Stomach (tissue), 8 donors: ENCODE measurements at regions not wholly inside any gene's neighbourhood (a gene's known extent, or its start where the extent isn't known, plus 50 kb on each side); places are given as distances from the start of the nearest gene placed in this dataset.

Experiments
- DNase-seq, 2 donors: peaks; one replicate each; pipeline versions ENCODE4 v3.0.0 to v3.0.0-alpha.2; 2013 to 2019
- H3K27ac ChIP-seq, 5 donors: fragments of 200-600 bp in 4 of 5; sonication (generic) in 4 of 5; one replicate each; pipeline ENCODE4 v1.5.1; 2013 to 2019; ENCODE audit warnings: mild to moderate bottlenecking in 1 of 5, moderate library complexity in 1 of 5
- H3K27me3 ChIP-seq, 3 donors: fragments of 200-600 bp; sonication (generic); one replicate each; pipeline ENCODE4 v1.5.1; 2017 to 2019; ENCODE audit warnings: mixed run types in 1 of 3
- H3K36me3 ChIP-seq, 4 donors: fragments of 200-600 bp; sonication (generic); 1 replicate in 3 of 4; 2 replicates in 1 of 4; pipeline ENCODE4 v1.5.1; 2016 to 2019
- H3K4me1 ChIP-seq, 4 donors: fragments of 200-600 bp; sonication (generic); one replicate each; pipeline ENCODE4 v1.5.1; 2016 to 2019
- H3K4me3 ChIP-seq, 4 donors: fragments of 200-600 bp; sonication (generic) in 3 of 4; one replicate each; pipeline ENCODE4 v1.5.1; 2016 to 2019; ENCODE audit warnings: mild to moderate bottlenecking in 1 of 4
- H3K9me3 ChIP-seq, 4 donors: fragments of 200-600 bp; sonication (generic); one replicate each; pipeline ENCODE4 v1.5.1; 2016 to 2019
- EP300 ChIP-seq: sonication (generic); formaldehyde crosslinking; IDR thresholded peaks from one replicate; pipeline ENCODE4 v1.6.1; 2017; ENCODE audit warnings: antibody characterized with exemption
- POLR2A ChIP-seq, 4 donors: fragments of 450-650 bp; IDR thresholded peaks; one replicate each; pipeline ENCODE4 v1.6.1; 2016; ENCODE audit warnings: antibody characterized with exemption in 4 of 4, control low read depth in 2 of 4, mild to moderate bottlenecking in 1 of 4, moderate library complexity in 1 of 4
- POLR2AphosphoS5 ChIP-seq, 3 donors: sonication (generic); formaldehyde crosslinking; IDR thresholded peaks; one replicate each; pipeline ENCODE4 v1.6.1; 2016; ENCODE audit warnings: antibody characterized with exemption in 3 of 3
- WGBS, 5 donors: extraction: QIAGEN DNeasy Blood & Tissue Kit in 3 of 5; methylation state at CpG; one replicate each; pipeline versions ENCODE4 v1.1.5 to v1.1.7; 2013 to 2018; 5-methylcytosine and 5-hydroxymethylcytosine counted together
- intact Hi-C: fragments of 100-400 bp; cut with DNase I; formaldehyde crosslinking; loops from one replicate; pipeline ENCODE4 v1.15.1; 2023; ENCODE audit warnings: low total_unique reads
- TF ChIP-seq, protein P1 (sequence below), 7 experiments: fragments of 450-650 bp in 4 of 7; fragments of 200-600 bp in 3 of 7; sonication (generic) in 3 of 7; IDR thresholded peaks; one replicate each; pipeline ENCODE4 v1.5.1; 2016 to 2019; ENCODE audit warnings: antibody characterized with exemption in 7 of 7, control low read depth in 2 of 7, mild to moderate bottlenecking in 1 of 7
- donor health status: healthy with polysubstance abuse.
- donor health status: Bipolar disorder and iron deficiency.
- donor health status: healthy.

DNA sequence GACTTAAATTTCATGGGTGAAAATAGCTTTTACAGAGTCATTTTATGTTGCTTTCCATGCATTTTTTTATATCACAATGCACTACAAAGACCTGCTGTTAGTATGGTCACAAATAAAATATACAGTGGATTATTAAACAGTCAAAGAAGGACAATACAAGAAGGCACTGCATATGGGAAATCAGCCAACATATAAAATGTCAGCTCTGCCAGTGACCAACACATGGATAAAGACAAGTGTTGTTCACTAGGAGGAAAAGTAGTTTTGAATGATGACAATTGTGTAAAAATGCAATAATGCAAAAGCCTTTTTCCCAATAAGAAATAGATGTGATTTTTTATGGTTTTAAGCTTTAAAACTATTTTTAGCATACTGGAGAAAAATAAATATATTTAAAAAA is 425.3 kb upstream of the CBLB start:
- DNase-seq, result no peak
- H3K27me3 ChIP-seq, result no peaks in the 10 kb centered on the region
- TF ChIP-seq EP300 (no peak), POLR2A (IDR thresholded peaks at IDR 0.05) (no peak), POLR2AphosphoS5 (IDR thresholded peaks at IDR 0.05) (no peak)
- TF ChIP-seq, protein P1, sequence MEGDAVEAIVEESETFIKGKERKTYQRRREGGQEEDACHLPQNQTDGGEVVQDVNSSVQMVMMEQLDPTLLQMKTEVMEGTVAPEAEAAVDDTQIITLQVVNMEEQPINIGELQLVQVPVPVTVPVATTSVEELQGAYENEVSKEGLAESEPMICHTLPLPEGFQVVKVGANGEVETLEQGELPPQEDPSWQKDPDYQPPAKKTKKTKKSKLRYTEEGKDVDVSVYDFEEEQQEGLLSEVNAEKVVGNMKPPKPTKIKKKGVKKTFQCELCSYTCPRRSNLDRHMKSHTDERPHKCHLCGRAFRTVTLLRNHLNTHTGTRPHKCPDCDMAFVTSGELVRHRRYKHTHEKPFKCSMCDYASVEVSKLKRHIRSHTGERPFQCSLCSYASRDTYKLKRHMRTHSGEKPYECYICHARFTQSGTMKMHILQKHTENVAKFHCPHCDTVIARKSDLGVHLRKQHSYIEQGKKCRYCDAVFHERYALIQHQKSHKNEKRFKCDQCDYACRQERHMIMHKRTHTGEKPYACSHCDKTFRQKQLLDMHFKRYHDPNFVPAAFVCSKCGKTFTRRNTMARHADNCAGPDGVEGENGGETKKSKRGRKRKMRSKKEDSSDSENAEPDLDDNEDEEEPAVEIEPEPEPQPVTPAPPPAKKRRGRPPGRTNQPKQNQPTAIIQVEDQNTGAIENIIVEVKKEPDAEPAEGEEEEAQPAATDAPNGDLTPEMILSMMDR (IDR thresholded peaks at IDR 0.05), result no peak
- intact Hi-C loops, result no loop called here
- no peaks in the 10 kb centered on the region for H3K9me3 ChIP-seq
- H3K27ac ChIP-seq, result no peak overlapping the region
- H3K4me1 ChIP-seq, result no peaks in the 10 kb centered on the region
- no peaks in the 10 kb centered on the region for H3K36me3 ChIP-seq
- H3K4me3 ChIP-seq, result no peak overlapping the region

DNA sequence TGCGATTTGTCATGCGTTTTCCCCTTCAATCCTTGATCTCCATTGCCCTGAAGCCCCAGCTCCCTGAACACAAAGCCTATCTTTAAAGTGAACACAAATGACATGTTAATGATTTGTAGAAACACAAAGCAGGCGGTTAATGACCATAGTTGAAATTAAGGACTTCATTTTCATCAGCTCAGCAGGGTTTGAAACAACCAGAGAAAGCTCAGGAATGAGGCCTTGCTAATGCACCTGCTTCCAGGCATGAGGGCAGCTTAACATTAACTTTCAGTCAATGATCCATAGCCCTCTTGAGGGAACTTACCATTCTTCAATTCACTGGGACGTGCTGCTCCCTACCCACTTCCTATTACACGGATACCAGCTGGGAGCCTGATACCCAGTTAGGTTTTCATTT is 427.2 kb upstream of the CBLB start:
- no peak overlapping the region for H3K27ac ChIP-seq
- H3K9me3 ChIP-seq, result no peaks in the 10 kb centered on the region
- no peaks in the 10 kb centered on the region for H3K27me3 ChIP-seq
- H3K4me3 ChIP-seq, result no peak overlapping the region
- no peaks in the 10 kb centered on the region for H3K4me1 ChIP-seq
- intact Hi-C loops, result no loop called here
- WGBS, 5 donors, result 64 to 87% (median 66%) methylated on average over 5 of the region's 5 CpGs
- H3K36me3 ChIP-seq, result no peaks in the 10 kb centered on the region
- TF ChIP-seq EP300, result no peak
- no peak for DNase-seq

DNA sequence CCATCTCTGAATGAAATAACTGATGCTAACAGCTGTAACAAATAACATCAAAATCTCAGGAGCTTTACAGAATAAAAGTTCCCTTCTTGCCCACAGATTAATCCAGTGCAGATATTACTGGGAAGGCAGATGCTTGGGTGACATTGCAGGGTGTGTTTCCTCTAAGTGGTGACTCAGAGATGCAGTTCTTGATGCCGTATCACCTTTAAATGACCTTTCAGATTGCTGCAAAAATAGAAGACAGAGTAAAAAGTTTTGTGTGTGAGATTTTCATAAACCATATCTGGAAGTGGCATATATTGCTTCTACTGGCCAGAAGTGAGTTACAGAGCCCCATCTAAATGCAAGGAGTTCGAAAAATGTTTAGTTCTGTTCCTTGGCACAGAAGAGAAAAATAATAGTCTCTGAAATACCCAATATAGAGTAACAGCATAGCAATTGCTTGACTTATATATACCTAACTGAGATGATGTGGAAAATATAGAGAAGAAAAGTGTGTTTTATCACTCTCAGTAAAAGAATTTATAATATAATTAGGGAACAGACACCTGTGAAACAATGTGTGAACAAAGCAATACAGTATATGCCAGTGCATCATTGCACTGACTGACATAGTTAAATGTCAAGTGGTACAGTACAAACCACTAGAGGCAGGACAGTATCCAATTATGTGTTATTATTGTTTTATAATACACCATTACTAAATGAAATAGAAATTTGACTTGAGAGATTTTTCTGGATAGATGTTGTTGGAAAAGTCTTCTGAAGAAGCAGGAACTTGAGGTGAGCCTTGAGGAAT is 430.7 kb upstream of the CBLB start:
- Histone ChIP-seq H3K27ac (no peak overlapping the region), H3K27me3 (no peaks in the 10 kb centered on the region), H3K9me3 (no peaks in the 10 kb centered on the region), H3K4me1 (no peaks in the 10 kb centered on the region), H3K4me3 (no peak overlapping the region), H3K36me3 (no peaks in the 10 kb centered on the region)
- no peak for DNase-seq
- intact Hi-C loops, result no loop called here
- 37 to 72% (median 59%) methylated on average over 2 of the region's 2 CpGs for WGBS, 5 donors
- no peak for TF ChIP-seq EP300
- TF ChIP-seq POLR2A (IDR thresholded peaks at IDR 0.05), result no peak
- TF ChIP-seq, protein P1 (IDR thresholded peaks at IDR 0.05), result no peak
- TF ChIP-seq POLR2AphosphoS5 (IDR thresholded peaks at IDR 0.05), result no peak

DNA sequence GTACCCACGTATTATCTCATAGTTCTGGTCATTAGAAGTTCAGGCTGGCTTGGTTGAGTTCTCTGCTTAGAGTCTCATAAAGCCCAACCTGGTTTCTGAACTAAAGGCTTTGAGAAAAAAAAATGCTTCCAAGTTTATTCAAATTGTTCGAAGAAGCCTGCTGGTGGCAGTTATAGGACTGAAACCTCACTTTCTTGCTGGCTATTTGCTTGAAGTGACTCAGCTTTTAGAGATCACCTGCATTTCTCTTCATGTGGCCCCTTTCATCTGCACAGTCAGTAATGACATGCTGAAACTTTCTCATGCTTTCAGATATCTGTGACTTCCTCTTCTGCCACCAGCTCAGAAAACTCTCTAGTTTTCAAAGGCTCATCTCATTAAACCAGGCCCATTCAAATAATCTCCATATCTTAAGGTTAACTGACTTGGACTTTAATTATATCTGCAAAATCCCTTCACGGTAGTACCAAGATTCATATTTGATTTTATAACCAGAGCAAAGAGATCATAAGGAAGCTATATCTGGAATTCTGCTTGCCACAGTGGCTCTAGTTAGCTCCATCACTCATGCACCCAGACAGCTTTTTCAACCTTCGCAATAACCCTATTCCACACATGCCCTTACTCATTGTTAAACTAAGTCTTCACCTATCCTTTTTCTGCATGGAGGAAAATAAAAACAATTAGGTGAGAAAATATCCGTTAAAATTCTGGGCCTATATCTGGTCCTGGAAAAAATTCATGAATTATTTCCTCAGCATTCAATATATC is 433.8 kb upstream of the CBLB start:
- no peaks in the 10 kb centered on the region for H3K9me3 ChIP-seq
- intact Hi-C loops, result no loop called here
- H3K27me3 ChIP-seq, result no peaks in the 10 kb centered on the region
- no peaks in the 10 kb centered on the region for H3K4me1 ChIP-seq
- no peak overlapping the region for H3K27ac ChIP-seq
- TF ChIP-seq EP300 (no peak), POLR2A (IDR thresholded peaks at IDR 0.05) (no peak), POLR2AphosphoS5 (IDR thresholded peaks at IDR 0.05) (no peak)
- no peak overlapping the region for H3K4me3 ChIP-seq
- H3K36me3 ChIP-seq, result no peaks in the 10 kb centered on the region
- peak in 1 of 2 donors; percentile 14 for DNase-seq
- 62 to 77% (median 66%) methylated on average over 5 of the region's 5 CpGs for WGBS, 5 donors

DNA sequence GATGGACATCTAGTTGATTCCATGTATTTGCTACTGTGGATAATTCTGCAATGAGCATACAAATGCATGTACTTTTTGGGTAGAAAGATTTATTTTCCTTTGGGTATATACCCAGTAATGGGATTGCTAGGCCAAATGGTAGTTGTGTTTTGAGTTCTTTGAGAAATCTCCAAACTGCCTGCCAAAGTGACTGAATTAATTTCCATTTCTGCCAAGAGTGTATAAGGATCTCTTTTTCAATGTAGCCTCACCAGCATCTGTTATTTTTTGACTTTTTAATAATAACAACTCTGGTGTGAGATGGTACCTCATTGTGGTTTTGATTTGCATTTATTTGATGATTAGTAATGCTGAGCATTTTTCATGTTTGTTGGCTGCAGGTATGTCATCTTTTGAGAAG is 435.0 kb upstream of the CBLB start:
- Histone ChIP-seq H3K36me3 (no peaks in the 10 kb centered on the region), H3K9me3 (no peaks in the 10 kb centered on the region), H3K27me3 (no peaks in the 10 kb centered on the region), H3K4me1 (no peaks in the 10 kb centered on the region), H3K27ac (no peak overlapping the region), H3K4me3 (no peak overlapping the region)
- no peak for DNase-seq
- intact Hi-C loops, result no loop called here
- TF ChIP-seq EP300 (no peak), POLR2AphosphoS5 (IDR thresholded peaks at IDR 0.05) (no peak), POLR2A (IDR thresholded peaks at IDR 0.05) (no peak)
- TF ChIP-seq, protein P1 (IDR thresholded peaks at IDR 0.05), result no peak
